NCI-H510A treated with DMSO at 0.1 percent for 48 hours (cell line): ENCODE measurements at regions not wholly inside any gene's neighbourhood (a gene's known extent, or its start where the extent isn't known, plus 50 kb on each side); places are given as distances from the start of the nearest gene placed in this dataset.

Experiments used
- DNase-seq: peaks from one replicate; lab custom pipeline; 2025; lab: John Stamatoyannopoulos, UW

DNA sequence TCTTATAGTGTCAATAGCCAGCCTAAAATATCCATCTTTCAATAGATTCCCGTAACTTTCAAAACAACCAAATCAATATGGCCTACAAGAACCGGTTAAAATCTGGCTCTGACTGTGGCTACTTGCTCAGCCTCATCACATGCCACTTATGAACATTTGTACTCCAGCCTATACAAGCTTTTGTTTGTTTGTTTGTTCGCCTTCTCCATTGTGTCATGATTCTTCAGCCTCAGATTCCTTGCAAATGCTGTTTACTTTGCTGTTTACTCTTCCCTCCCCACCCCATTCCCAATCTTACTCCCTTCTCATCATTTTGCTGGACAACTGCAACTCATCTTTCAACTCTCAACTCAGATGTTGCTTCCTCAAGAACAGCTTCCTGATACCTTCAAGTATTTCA, 161.2 kb downstream of the CAPZA3 start:
- no peak for DNase-seq

DNA sequence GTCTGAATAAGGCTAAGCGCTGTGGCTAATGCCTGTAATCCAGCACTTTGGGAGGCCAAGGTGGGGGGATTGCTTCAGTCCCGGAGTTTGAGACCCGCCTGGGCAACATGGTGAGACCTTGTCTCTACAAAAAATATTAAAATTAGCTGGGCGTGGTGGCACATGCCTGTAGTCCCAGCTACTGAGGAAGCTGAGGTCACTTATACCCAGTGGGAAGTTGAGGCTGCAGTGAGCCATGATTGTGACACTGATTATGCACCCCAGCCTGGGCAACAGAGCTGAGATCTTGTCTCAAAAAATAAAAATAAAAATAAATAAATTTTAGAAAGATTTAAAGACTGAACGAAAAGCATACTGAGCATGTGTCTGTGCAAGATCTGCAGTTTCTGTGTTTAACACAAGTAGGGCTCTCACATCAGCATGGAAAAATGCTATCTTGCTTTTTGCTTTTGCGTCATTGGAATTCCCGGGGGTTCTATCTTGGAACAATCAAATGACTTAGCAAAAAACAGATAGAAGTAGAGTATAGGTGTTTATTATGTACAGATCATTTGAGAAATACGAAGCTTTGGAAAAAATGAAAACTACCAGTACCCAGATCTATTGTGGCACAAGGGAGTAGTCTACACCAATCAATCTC, 161.9 kb downstream of the CAPZA3 start:
- DNase-seq, result no peak

DNA sequence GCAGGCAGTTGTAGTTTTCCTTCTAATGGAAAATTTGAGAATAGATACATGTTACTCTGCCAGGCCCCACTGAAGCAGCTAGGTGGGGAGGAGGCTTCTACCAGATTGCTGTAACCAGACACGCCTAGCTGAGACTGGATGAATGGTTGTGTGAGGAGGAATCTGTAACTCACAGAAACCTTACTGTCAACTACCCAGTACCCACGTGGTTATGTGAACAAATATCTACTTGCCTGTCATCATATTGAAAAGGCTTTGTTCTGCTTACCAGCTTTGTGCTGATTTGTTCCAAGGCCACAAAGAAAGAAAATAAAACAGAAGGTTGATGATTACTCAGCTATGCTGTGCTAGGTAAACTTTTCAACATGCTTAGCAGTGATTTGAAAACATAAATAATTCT, 167.2 kb downstream of the CAPZA3 start:
- no peak for DNase-seq

DNA sequence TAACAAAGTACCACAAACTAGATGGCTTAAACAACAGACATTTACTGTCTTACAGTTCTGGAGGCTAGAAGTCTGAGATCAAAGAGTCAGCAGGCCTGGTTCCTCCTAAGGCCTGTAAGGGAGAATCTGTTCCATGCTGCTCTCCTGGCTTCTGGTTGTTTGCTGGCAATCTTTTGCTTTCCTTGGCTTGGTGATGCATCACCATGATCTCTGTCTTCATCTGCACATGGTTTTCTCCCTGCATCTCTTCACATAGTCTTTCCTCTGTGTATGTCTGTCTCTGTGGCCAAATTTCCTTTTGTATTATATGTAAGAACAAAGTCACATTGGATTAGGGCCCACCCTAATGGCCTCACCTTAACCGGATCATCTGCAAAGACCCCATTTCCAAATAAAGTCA, 168.5 kb downstream of the CAPZA3 start:
- DNase-seq, result no peak

DNA sequence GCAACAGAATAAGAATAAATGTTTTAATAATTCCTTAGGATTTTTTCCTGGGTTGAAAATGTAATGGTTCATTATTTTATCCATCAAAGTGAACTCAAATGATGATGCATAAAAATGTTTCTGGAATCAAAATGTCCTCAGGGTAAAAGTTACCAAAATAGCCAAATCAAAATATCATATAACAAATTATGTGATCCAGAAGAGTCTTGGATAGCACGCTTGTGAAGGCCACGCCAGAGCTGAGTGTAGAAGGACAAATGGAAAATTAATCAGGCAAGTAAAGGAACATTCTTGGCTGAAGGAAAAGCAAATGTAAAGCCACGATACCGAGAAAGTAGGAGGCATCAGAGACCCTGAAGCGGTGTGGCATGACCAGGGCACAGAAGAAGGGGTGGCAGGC, 169.2 kb downstream of the CAPZA3 start:
- no peak for DNase-seq

DNA sequence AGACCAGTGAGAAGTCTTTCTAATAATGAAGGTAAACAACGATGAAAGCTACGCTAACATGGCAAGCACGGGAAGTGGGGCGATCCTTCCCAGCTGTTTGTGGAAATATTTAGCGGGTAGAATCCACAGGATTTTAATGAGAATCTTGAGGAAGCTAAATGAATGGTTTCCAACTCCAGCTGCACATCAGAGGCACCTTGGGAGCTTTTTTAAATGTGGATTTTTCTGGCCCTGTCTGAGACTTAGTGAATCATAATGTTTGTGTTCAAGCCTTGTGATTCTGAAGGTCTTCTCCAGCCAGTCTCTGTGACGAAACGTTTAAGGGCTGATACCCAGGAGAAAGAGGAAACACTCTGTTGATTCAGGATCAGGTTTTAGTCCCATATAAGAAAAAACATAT, 169.8 kb downstream of the CAPZA3 start:
- DNase-seq, result no peak

DNA sequence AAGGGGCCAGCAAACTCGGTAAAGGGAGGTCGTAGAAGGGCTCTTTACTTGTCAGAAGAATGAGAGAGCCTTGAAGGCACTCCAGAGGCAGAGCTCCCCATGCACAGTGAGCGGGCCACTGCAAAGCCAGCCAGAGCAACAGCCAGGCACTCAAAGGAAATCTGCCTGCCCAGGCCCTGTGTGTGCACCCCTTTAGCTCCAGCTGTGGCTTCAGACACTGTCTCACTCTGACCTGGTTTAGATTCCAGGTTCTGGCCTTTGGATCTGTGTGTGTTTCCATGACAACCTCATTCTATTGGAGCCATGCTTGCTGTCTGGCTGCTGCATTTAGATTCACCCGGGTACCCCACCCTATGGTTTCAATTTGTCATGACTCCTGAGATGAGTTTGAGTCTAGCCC, 170.3 kb downstream of the CAPZA3 start:
- no peak for DNase-seq

DNA sequence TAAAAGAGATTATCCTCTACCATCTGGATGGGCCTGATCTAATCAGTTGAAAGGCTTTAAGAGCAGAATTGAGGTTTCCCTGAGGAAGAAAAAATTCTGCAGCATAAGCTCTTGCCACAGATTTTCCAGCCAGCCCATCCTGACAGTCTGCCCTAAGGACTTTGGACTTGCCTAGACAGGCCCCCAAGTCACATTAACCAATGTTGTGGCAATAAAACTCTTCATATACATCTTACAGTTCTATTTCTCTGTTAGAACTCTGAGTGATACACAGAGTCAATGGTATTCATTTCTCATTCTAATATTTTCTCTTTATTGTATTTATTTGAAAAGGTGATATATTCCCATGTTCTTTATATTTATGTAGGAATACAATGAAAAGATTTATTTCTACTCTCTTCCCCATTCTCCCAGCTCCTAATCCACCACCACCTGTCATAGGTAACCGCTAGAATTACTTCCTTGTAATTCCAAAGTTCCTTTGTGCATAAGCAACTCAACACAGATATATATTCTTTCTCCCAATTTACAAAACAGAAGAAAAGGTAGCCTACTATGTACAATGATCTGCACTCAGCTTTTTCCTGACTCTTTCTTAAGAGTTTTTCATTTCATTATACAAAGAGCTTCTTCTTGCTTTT, 182.1 kb downstream of the CAPZA3 start:
- no peak for DNase-seq

DNA sequence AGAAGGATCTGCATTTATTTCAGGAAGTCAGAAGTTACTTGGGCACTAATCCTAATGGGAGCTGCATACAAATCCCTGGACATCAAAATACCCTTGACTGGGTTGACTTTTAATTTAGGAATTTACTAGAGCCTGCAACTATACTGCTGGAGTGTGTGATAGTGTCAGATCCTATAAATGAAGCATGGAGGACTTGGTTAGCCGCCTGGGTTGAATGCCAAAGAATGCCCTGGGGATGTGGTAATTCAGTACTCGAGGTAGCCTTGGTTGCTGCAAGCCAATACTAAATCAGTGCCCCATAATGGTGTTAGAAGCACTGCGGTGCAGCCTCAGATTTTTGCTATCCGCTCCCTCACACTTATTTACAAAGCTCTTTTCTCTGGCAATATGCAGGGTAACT, 184.9 kb downstream of the CAPZA3 start:
- no peak for DNase-seq

DNA sequence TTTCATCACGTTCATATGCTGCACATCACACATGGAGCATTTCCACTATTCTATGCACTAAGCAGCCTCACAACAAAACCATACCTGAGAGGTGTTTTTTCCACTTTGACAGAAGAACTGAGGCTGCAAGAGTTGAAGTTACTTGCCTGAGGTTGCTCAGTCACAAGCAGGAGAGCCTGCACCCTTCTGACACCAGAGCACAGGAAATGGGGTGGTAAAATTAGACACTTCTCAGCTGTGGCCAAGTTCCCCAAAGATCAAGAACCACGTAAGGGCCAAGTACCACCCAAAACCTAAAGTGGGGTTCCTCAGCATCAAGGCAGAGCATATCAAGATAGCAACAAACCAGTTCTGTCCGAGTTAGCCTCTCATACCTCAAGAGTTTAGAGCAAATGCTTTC, 185.8 kb downstream of the CAPZA3 start:
- DNase-seq, result no peak

DNA sequence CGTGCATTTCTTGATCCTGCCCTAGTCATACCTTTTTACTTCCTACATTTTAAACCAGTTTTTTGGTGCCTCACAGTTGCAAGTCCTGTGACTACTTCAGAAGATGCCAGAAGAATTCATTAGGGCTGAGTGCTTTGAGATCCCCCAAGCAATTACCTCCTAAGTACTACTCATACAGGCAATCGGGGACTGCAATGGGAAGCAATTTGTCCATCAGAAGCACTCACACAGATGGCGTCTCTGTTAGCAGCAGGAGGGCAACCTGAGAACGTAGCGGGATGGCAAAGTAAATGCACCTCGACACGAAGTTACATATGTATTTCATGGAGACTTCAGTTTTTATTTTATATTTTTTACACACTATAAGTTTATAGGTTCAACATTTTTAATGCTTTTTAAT, 188.3 kb downstream of the CAPZA3 start:
- DNase-seq, result no peak

DNA sequence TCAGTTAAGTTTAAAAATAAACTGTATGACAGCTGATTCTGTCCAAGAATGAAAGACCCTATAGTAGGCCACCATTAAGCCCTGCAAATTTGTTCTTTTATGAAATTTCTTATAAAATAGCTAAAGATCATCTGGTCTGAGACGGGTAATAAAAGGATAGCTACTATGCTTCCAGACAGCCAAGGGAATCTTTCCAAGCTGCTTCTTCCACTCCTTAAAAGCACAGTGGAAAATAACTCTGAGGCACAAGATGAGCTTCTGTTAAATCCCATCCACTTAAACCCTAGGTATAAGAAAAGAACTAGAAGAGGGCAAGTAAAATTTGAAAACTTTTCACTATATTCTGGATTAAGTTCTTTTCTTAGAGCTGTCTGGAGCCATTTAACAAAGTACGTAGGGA, 194.3 kb downstream of the CAPZA3 start:
- DNase-seq, result no peak

DNA sequence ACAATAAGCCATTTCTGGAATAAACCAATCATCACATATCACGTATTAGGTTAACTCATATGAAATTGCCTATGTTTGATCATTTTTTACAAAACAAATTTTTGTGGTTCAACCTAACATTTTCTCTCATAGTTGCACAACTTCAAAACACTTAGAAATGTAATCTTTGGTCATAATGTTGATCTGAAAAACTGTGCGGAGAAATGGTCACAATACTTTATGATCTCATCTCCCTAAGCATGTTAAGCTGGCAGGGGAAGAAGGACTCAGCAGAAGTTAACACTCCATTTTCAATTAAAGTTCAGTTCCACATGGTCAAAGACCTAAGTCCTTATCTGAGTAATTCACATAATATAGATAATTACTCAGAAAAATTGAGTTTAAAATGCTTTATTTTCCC, 194.8 kb downstream of the CAPZA3 start:
- DNase-seq, result no peak

DNA sequence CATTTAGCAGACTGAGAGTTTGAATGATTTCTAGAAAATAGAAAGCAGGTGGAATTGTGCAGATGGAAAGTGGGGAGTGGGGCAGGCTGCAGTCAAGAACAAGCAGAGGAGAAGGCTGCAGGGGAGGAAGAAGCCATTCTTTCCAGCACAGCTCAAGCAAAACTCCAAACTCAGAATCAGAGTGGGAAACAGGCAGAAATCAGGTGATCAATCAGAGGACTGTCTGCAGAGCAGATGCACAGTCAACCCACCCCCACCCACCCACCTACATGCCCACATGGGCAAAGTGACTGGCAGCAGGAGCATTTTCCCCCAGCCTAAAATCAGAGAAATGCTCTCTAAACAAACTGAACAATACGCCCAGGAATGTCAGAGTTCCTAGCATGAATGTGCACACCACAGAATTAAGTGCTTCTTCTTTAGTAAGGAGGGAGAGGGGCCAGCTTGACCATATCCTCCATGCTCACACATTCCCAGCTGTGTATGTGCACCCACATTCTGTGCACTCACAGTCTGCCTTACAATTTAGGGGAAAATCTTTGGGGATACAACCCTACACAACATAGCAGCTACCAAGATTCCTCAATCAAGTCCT, 194.1 kb upstream of the PLEKHA5 start:
- DNase-seq, result no peak

DNA sequence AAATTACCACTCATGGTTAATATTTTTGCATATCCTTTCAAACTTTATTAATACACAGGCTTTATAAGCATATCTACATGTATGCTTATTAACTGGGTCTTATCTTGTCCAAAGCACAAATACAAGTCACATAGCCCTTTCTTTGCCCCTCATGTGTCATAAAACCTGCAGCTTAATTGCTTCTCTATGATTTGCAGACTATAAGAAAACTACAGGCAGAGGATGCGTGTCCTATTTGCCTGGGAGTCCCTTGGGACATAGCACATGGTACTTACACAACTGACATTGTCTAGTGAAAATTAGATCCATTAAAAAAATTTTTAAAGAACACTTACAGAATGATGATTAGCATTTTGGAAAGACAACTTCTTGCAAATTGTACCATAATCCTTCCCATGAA, 190.5 kb upstream of the PLEKHA5 start:
- DNase-seq, result no peak

DNA sequence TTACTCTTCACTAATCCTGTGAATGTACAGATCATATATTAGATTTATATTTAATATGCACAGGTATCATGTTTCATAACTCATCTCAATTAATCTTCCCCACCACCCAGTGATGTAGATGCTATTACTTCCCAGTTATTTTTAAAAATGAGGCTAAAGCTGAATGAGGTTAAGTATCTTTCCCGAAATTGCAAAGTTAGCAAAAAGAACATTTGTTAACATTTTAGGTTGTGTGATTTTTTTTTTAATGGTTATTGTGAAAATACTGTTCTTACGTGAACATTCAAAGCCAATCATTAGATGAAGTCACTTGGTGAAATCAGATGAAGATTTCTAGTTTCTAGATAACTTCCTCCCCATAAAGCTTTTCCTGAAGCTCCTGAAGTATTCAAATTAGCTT, 186.9 kb upstream of the PLEKHA5 start:
- DNase-seq, result no peak

DNA sequence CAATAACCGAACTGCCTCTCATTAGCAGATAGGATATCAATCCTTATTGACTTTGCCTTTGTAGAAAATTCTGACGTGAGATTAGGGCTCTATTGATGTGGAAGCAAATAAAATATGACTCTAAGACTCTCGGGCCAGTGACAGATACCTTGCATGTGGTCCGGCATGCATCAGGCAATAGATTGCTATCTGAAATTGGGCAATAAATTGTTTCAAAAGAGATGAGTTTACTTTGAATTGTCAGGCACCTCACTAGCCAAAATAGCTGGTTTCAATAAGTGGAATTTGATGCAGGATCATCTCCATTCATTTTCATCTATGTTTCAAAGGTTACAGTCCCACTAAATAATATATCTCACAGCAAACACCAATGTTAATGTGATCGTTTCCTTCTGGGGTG, 186.3 kb upstream of the PLEKHA5 start:
- no peak for DNase-seq

DNA sequence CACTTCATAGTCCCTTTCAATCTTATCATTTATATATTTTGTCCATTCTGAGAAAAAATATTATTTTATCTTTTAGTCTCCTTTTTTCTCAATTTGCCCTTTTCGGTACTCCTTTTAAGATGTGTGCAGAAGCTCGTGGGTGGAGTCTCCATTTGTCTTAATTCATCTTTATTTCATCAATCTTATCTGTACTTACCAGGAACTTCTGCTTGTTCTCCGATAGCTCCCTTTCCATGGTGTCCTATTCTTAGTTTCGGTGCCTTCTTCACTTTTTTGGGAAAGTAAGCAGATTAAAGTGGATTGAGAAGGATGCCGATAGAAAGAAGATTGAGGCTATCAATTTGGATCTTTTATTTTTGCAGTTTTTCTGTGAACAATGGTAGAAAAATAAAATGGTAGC, 183.4 kb upstream of the PLEKHA5 start:
- DNase-seq, result no peak

DNA sequence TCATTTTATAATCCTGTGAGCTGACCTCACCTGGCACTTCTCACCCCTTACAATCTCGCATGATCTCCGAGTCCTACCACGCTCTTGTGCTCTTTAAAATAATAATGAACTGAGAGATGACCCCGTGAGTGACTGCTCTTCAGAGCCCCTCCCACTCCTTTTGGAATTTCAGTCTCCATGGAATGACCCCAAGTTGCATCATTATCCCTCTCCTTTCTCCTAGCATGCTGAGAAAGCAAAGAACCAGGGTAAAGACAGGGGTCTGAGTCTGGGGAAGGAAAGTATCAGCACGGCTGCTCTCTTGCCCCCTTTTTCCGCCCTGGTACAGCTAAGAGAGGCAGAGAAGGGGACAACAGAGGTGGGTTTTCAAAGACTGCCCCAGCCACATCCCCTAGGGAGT, 178.3 kb upstream of the PLEKHA5 start:
- no peak for DNase-seq

DNA sequence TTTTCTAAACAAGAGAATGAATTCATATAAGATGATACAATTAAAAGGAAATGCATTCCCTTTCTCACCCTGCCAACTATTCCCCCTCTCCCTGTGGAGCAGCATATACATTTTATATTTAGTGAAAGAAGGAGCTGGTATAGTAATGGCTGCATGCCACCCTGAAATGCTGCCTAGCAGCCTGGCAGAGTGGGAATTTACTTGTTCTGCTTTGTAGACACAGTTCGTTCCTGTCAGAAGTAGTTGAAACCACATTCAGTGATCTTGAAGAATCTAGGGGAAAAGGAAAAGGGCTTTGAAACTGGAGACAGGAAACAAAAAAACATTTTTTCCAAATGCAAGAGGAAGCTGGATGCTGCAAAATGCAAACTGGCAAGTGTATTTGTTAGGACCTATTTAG, 176.0 kb upstream of the PLEKHA5 start:
- no peak for DNase-seq

DNA sequence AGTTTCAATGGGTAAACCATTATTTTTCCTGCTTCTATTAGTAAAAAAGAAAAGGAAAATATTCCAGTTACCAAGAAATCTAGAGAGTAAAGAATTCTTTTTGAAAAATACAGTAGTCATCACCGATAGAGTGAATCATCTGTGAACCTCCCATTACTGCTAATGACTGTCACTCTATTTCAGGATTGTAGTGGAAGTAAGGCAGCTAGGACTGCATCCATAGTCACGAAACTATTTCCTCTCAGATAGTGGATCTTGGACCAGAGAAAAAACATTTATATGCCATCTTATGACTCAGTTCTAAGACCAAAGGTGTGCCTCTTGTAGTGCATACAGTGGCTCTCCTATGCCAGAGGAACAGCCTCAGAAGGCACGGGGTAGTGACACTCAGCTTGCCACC, 173.9 kb upstream of the PLEKHA5 start:
- DNase-seq, result no peak

DNA sequence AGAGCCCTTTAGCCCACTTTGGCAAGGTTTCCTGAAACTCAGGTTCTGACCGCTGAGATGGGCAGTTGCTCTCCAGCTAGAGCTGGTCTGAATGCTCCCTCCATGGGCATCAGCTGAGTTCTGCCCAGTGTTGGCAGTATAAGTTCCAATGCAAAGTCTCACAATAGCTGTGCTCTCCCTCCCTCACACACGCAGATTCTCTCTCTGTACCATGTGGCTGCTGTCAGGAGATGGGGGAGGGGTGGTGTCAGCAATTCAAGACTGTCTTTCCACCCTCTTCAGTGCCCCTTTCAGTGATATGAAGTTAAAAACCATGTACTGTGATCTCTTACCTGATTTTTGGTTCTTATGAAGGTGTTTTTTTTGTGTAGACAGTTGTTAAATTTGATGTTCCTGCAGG, 164.3 kb upstream of the PLEKHA5 start:
- no peak for DNase-seq

DNA sequence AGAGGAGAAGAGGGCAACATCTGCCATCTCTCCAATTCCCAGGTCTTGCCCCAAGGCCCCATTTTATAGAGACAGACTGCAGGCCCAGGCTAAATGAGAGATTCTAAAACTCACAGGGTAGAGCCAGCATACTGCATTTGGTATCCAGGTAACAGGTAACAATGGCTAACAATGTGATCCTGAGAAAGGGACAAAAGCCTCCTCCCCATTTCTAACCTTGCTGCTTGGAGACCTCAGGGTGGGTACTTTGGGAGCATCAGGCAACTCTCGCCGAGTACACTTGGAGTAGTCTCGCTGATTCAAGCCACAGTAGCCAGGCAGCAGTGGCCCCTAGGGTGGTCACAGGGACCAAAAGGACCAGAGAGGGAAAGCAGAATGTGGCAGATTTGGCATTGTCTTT, 162.6 kb upstream of the PLEKHA5 start:
- DNase-seq, result no peak

DNA sequence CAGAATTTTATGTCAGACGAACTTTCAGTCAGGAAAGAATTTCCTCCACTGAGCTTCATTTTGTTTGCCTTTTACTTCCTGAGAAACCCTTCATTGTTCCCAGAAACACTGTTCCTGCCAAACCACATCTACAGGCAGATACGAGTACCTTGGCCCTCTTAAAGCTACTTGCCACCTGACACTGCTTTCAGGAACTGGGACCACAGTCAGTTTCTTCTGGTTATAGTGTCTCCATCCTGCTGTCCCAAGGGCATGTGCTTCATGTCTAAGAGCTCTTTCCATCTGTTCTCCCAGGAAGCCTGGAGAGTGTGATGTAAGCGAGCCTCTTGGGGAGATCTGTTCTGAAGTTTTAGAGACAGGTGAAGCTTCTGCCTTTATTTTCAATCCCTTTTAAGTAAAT, 161.7 kb upstream of the PLEKHA5 start:
- peak; percentile 38 for DNase-seq
